OCI-LY1 (cell line): ENCODE measurements at regions not wholly inside any gene's neighbourhood (a gene's known extent, or its start where the extent isn't known, plus 50 kb on each side); places are given as distances from the start of the nearest gene placed in this dataset.

Source experiments
- CTCF ChIP-seq: fragments of 200-600 bp; sonication (generic), shearing (Covaris generic); IDR thresholded peaks from 2 replicates; pipeline ENCODE4 v1.5.1; 2017; ENCODE audit warnings: mild to moderate bottlenecking, antibody characterized with exemption, low read length, moderate library complexity, mixed read lengths
- EZH2 ChIP-seq: fragments of 200-600 bp; sonication (generic), shearing (Covaris generic); IDR thresholded peaks from 2 replicates; pipeline ENCODE4 v1.8.0; 2017; ENCODE audit warnings: borderline replicate concordance, mixed run types, mild to moderate bottlenecking, antibody characterized with exemption, low read length, moderate library complexity, mixed read lengths

GRCh38 chr1:98045767-98046641, 125.2 kb upstream of the DPYD start:
- TF ChIP-seq EZH2 (no peak), CTCF (no peak)
